Embryonic facial prominence (tissue), 1 donor: ENCODE measurements at regions not wholly inside any gene's neighbourhood (a gene's known extent, or its start where the extent isn't known, plus 50 kb on each side); places are given as distances from the start of the nearest gene placed in this dataset.
"Not testable (repeated sequence)": the region's sequence is repeated elsewhere in the genome, so short reads cannot be mapped to it uniquely, and the experiment has no call there.

Source experiments
- DNase-seq: peaks from one replicate; pipeline ENCODE4 v3.0.0-alpha.2; 2016; ENCODE audit errors: extremely low spot score

DNA sequence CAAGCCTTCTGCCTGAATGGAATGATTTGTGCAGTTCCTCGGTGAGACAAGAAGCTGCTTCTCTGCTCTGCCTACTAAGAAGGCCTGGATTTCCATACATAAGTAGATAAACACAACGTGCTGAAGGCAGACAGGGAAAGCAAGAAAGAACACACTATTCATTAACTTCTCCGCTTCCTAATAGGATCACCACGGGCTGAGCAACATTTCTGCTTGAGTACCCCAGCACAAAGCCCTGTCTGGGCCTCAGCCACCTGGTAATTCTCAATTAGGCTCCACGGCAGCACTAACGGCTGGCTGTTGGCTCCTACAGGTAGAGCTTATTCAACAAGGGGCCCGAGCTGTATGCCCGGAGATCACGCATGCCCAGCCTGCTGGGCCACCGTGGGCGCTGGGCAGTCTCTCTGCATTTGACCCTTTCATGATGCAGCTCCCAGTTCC lies 1156.6 kb downstream of the TBC1D22A start:
- no peak for DNase-seq

DNA sequence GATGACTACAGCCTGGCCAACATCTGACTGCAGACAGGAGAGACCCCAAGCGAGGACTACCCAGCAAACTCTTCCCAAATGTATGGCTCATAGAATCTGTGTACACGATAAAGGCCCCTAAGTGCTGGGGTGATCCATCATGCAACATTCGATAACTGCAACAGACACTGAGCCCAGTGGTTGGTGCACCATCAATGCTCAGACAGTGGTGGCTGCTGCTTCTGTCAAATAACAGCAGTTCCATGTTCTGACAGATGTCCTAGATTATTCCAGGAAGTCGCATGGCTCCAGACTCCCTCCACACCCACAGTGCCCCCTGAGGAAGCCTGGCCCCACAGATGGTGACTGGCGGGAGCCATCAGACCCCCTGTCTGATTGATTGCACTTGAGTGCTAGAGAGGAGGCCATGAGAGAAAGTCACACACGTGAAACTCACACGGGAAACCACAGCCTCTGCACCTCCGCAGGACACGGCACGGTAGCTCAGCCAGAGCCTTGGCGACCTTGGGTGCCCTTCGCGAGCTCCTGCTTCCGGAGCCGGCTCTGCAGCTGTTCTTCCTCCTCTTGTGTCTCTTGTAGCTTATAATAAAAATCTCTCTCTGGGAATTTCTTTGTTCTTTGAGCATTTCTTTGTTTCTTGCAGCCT lies 1155.9 kb downstream of the TBC1D22A start:
- DNase-seq: no peak

DNA sequence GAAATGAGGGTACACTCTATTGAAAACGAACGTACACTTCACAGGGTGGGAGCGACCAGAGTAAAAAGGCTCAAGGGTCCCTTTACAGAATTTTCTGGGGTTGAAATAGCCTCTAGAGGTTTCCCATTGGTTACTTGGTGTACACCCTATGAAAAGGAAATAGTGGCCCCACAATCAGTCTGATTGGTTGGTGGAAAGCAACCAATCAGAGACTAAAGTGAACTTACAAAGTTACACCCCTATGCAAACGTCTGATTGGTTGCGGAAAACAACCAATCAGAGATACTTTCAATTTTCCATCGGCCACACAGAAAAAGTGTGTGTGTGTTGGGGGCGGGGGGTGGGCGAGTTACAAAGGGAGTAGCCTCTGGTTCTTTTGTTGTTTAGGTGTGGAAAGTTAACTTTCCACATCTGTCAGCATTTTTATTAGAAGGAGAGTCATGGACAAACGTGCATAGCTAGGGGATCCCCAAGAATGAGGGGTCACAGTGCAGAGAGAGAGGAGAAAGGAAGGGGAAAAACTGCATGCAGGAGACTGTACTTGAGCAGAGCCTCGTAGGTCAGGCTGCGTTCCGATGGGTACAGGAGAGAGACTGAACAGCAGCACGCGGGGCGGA lies 1152.1 kb downstream of the TBC1D22A start:
- DNase-seq: no peak

DNA sequence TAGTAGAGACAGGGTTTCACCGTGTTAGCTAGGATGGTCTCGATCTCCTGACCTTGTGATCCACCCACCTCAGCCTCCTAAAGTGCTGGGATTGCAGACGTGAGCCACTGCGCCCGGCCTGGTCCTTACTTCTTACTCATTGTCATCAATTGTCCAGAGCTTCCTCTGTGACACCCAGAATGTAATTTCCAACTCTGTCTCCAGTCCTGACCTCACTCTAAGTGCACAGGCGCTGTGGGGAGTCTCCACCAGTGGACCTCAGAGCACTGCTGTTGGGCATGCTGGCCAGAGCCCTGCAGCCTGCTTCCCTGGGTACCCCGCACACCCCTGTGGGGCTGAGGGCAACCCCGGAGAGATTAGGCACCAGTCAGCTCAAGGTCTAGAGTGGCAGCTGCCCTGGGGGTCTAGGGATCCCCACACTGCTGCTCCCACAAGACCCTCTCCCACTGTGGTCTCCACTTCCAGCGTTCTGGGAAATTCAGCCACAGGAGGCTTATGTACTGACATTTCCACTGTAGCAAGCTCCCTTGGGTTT lies 1140.3 kb downstream of the TBC1D22A start:
- DNase-seq: no peak

DNA sequence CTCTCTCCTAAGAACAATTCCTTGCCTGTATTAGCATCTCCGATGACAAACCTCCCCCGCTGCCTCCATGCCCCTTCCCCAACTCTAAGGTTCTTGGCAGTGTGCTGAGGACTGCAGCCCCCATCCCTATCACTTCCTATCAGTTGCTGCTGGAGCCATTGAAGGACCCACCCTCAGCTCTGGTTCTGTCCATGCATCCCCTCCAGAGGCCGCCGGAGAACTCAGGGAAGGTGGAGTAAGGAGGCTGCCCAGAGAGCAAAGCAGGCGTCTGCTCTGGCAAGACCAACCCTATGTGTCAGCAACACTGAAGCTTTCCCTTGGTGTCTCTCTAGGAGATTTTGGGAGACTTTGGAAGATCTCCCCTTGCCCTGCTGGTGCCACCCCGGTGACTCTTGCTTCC lies 1139.5 kb downstream of the TBC1D22A start:
- DNase-seq: no peak

DNA sequence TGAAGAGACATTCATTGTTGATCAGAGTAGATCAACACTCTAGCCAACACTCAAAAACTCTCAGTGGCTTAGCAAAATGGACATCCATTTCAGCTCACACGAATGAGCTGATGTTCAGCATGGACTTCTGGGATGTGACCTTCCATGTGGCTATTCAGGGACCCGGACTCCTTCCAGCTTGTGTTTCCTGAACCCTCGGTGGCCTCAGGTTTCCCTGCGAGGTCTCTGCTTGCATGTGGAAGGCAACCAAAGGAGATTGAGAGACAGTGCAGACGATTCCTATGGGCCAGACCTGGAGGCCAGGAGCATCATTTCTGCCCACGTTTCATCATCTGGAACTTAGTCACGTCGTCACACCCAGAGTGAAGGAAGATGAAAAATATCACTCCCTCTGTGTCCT lies 1137.4 kb downstream of the TBC1D22A start:
- DNase-seq: no peak

DNA sequence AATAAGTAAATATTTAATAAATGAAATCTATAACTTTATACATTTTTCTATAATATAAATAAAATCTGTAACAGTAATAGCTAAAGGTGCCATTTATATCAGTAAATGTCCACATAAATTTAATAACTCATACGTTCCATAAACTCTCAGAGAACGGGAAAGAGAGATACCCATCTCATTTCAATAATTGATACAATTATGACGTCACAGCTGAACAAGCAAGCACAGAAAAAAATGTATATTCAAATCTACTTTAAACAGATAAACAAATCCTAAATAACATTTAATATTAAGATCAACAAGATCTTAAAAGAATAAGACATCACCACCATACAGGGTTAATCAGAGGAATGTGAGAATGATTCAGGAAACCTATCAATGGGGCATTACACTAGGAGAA lies 1136.5 kb downstream of the TBC1D22A start:
- DNase-seq: no peak

DNA sequence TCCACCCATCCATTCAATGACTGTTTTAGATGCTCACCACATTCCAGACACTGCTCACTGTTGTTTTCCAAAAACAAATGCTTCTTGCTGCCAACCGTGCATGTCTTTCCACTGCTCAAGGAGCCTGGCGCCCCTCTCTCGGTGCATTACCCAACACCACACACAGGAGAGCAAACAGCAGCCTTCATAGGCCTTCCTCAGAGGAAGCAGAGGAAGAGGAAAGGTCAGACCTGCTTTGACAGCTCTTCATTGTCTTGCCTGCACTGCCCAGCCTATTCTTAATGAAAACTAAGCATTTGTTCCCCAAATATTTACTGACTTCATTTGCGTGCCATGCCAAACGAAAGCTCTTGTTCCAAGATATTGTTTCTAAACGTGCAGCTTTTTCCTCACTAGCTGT lies 1129.2 kb downstream of the TBC1D22A start:
- no peak for DNase-seq

DNA sequence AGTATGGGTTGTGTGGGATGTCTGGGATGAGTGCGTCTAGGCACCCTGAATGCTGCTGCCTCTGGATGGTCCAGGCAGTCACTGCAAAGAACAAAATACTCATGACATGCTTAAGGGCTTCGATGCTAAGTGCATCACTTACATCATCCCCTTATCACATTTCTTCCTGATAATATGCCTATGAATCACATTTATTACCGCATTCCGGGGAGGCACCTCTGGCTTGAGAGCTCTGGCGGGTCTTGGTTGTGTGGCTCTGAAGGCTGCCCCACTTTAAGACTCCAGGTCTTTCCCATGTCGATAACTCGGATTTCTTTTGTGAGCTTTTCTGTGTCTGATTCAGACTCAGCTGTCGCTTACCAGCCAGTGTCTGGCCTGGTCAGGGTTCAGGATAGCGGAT lies 1126.4 kb downstream of the TBC1D22A start:
- no peak for DNase-seq

DNA sequence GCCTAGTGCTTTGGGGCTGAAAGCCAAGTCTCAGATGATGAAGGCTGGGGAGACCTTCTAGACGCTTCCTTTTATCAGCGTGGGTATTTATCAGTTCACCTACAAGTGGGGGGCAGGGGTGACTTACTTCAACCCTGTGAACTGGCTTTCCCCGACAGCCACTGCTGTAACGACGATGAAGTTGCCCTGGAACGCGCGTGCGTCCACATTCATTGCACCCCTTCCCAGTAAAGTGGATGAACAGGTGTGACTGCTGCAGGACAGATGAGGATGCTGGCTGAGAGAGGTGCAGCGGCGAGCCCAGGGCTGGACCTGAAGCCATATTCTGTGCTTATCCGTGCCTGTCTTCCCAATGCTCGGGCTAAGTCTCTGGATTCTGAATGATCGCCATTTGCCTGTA lies 1122.3 kb downstream of the TBC1D22A start:
- no peak for DNase-seq

DNA sequence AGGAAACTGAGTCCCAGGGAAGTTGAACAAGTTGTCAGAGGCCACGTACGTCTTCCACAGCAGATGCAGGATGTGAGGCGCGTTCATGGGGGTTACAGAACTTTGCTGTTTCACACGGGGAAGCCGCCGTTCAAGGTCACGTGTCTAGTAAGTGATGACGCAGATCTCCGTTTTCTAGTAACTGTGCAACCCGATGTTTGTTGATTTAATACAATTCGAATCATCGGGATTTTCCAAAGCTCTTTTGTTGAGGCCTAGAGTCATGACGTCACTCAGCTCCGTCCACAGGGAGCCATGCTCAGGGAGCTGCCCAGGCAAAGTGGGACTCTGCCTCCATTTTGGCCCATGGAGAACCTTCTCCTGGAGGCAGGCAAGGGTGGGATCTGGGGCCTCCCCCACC lies 1121.8 kb downstream of the TBC1D22A start:
- DNase-seq: no peak

DNA sequence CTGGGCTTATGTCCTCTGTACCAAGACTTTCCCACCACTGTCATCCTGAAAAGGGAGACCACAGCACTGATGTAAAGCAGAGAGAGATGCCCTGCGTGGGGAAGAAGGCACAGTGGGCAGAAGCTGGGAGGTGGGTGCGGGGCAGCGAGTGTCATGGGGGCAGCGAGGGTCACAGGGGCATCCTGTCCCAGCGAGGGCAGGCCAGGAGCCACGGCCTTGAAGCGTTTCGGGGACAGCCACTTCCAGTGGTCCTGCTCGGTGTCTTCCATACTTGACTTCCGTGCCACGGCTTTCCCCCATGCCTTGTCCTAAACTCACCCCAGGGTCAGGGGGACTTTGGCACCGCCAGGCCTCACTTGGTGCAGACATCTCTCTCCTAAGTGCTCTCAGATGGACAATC lies 1121.3 kb downstream of the TBC1D22A start:
- DNase-seq: no peak

DNA sequence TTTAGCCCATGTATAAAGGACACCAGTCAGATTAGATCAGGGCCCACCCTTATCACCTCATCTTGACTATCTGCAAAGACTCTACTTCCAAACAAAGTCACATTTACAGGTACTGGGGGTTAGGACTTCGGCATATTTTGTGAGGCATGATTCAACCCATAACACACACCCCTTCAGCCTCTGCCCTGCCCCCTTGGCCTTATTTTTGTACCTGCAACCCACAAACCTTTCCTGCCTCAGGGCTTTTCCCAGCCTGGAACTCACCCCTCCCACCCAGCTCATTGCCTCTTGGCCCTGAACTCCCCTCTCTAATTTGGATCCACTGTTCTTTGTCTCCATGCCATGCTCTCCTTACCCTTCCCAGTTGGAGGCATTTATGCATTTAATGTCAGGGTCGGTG lies 1116.9 kb downstream of the TBC1D22A start:
- DNase-seq: no peak

DNA sequence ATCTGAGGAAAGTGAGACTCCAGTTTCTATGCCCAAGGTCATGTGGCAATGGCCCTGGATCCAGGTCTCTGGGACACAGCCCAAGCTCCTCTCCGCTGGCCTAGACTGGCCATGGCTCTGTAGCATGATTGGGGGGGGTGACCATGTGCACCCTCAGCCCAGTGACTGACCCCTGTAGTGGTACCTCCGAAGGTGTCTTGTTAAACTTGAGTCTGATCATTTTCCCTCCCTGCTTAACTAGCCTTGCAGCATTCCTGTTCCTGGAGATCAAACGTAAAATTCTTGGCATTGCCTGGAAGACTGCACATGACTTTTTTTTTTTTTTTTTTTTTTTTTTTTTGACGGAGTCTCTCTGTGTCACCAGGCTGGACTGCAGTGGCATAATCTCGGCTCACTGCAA lies 1116.0 kb downstream of the TBC1D22A start:
- no peak for DNase-seq

DNA sequence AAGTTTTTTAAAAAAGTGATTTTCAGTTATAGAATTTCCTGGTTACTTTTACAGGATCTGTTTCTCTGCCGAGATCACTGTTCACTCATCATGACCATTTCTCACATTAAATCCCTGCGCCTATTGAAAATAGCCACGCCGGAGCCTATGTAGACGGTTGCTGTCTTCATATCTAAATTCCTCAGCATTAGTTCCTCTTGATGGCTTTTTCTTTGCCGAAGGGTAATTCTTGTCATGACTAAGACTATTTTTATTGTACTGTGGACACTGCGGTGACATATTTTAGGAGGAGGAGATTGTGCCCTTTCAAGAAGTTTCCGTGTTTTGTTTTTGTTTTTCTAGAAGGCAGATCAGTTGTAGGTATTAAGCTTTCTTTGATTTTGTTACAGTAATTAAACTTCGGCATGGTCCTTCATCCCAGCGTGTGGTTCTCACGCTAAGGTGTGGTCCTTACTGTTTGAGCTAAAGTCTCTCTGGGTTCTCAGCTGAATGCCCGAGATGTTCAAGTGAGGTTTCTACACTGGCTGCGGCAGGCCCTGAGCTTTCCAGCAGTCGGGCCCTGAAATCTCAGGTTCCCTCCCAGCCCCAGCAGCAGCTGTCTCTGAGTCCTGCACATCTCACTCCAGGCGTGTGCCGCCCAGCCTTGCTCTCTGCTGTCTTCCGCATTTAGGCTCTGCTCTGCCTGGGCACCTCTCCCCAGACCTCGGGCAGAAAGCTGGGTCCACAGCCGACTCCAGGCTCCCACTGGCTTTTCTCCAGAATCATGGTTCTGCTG lies 1110.5 kb downstream of the TBC1D22A start:
- DNase-seq: no peak

DNA sequence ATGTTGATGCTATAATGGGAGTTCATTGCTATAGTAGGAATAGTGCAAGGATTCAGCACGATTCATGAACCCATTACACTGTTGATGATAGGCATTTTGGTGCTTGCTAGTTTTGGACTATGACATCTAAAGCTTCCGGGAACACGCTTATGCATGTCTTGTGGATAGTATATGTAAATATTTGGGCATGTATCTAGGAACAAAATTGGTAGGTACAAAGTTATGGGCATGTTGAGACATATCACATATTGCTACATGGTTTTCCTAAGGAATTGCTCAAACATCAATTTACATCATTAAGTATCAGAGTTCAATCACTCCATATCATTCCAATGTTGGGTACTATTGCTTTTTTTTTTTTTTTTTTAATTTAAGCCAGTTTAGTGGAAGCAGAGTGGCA lies 1103.2 kb downstream of the TBC1D22A start:
- no peak for DNase-seq

DNA sequence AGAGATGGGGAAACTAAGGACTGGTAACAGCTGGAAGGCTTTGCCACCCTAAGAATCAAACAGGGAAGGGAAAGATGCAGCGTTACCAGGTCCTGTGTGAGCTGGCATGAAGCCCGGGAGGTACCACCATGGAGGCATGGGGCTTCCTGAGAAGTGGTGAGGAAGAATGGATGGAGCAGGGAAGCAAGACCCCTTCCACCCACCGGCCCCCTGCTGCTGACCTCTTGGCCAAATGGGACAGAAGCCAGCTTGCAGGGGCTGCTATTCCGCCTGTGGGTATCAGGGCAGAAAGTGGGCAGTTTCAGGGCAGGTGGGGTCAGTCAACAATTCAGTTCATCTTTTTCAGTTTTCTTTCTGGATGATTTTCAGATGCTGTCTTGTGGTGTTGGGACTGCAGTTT lies 1099.9 kb downstream of the TBC1D22A start:
- DNase-seq: no peak

DNA sequence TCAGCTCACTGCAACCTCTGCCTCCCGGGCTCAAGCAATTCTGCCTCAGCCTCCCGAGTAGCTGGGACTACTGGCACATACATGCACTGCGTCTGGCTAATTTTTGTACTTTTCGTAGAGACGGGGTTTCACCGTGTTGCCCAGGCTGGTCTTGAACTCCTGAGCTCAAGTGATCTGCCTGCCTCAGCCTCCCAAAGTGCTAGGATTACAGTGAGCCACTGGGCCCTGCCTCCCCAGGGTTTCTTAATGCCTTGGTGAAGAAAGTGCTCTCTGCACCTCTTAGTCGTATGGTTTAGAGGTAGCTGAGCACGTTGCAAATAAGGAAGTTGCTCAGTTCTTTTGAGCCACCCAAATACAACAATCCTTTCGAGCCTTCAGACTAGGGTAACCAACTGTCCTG lies 1098.5 kb downstream of the TBC1D22A start:
- not testable (repeated sequence) for DNase-seq

DNA sequence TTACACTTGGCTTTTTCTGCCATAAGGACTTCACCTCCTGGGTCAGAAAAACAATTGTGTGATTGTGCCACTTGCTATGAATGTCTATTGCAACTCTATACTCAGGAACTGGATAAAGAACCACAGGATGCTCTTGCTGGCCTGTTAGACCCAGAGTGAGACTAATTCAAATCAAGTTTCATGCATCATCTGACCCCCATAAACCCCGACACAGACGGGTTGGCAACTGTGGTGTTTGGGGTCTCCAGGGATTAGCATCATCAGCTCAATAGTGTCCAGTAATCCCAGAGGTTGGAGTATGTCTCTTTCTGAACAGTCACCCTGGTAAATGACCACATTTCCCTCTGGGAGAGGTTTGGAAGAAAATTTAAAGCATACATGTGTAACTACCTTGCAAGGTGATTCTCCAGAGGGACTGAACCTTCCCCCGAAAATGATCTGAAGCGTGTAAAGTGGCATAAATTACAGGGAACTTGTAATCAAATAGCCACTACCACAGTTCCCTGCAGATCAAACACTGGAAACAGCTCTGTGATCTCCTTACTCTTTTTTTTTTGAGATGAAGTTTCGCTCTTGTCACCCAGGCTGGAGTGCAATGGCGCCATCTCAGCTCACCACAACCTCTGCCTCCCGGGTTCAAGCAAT lies 1097.6 kb downstream of the TBC1D22A start:
- DNase-seq: no peak

DNA sequence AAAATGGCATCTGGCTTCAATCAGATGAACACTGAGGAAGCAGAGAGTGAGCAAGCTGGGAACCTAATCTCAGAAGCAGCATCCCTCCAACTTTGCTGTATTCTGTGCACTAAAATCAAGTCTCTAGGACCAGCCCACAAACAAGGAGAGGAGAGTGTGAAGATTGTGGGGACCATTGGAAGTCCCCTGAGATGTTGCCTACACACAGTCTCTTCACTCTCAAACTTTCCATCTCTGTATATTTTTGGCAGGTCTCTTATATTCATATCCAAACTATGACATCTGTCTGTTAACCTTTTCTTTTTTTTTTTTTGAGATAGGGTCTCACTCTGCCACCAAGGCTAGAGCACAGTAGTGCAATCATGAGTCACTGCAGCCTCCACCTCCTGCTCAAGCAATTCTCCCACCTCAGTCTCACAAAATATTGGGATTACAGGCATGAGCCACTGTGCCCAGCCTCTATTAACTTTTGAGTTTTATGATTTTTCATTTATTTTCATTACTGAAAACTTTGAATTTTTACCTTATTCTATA lies 1096.4 kb downstream of the TBC1D22A start:
- no peak for DNase-seq

DNA sequence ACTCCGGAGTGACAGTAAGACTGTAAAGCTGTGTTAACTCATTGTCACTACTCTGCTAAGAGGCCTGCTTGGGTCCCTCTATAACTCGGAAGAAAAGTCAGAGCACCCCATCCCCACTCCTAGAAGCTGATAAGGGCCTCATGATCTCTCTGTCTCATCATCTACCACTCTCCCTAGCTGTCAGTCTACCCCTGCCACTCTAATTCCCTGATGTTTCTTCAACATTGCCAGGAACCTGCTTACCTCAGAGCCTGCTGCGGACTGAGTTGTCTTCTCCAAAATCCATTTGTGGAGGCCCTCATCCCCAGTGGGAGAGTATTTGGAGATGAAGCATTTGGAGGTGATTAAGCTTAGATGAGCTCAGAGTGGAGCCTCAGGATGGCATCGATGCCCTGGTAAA lies 1092.2 kb downstream of the TBC1D22A start:
- DNase-seq: no peak

DNA sequence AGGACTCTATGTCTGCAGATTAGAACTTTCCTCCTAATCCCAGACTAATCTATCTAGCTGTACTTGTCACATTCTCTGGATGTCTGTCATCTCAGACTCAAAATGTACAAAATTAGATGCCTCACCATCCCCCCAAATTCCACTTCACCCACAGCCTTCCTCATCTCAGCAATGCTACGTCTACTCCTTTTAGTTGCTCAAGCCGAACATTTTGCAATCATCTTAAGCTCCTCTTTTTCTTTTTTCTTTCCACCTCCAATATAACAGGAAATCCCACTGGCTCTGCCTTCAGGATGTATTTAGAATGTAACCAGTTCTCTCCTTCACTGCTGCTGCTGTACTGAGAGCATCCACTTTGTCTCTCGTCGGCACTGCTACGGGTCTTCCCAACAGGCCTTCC lies 1091.8 kb downstream of the TBC1D22A start:
- no peak for DNase-seq
